Erythroblast (primary cell): ENCODE measurements at regions not wholly inside any gene's neighbourhood (a gene's known extent, or its start where the extent isn't known, plus 50 kb on each side); places are given as distances from the start of the nearest gene placed in this dataset.

ENCODE experiments used
- DNase-seq, 2 experiments: peaks; one replicate each; lab custom pipeline; 2025; lab: John Stamatoyannopoulos, UW
- GATA1 ChIP-seq: IDR thresholded peaks from 2 replicates; pipeline ENCODE4 v1.6.1; 2011; ENCODE audit warnings: low read depth, mild to moderate bottlenecking, control low read depth, low read length, moderate library complexity
- POLR2A ChIP-seq: IDR thresholded peaks from 2 replicates; pipeline ENCODE4 v1.6.1; 2011; ENCODE audit warnings: mild to moderate bottlenecking, low read length

GRCh38 chr20:5433352-5433751 lies 116.6 kb upstream of the PROKR2 start:
- no peak for DNase-seq
- TF ChIP-seq GATA1 (no peak), POLR2A (no peak)

GRCh38 chr20:5432030-5432429 lies 115.3 kb upstream of the PROKR2 start:
- TF ChIP-seq POLR2A (no peak), GATA1 (no peak)

GRCh38 chr20:5430670-5431069 lies 113.9 kb upstream of the PROKR2 start:
- TF ChIP-seq POLR2A (no peak), GATA1 (no peak)
- no peak for DNase-seq

More at GRCh38 chr20:5432030-5432429, 115.3 kb upstream of the PROKR2 start:
- DNase-seq: no peak

- no peak for DNase-seq
- TF ChIP-seq GATA1 (no peak), POLR2A (no peak)
These were observed 109.3 kb upstream of the PROKR2 start for GRCh38 chr20:5426026-5426425.

GRCh38 chr20:5416086-5416485 lies 99.3 kb upstream of the PROKR2 start:
- no peak for DNase-seq
- no peak for TF ChIP-seq GATA1
- TF ChIP-seq POLR2A: no peak

GRCh38 chr20:5413394-5413793 lies 96.6 kb upstream of the PROKR2 start:
- DNase-seq: no peak
- TF ChIP-seq GATA1 (no peak), POLR2A (no peak)

GRCh38 chr20:5410470-5410869 lies 93.7 kb upstream of the PROKR2 start:
- no peak for DNase-seq
- no peak for TF ChIP-seq GATA1
- TF ChIP-seq POLR2A: no peak

- peak; percentile 18 to 52 for DNase-seq
These were observed 86.3 kb upstream of the PROKR2 start for GRCh38 chr20:5402903-5403531.

GRCh38 chr20:5401277-5401875 lies 84.6 kb upstream of the PROKR2 start:
- TF ChIP-seq POLR2A (no peak), GATA1 (no peak)
- DNase-seq: no peak

More at GRCh38 chr20:5402903-5403531, 86.3 kb upstream of the PROKR2 start:
- TF ChIP-seq POLR2A (no peak), GATA1 (no peak)

- TF ChIP-seq GATA1: no peak
- no peak for TF ChIP-seq POLR2A
- DNase-seq: peak; percentile 10 to 12
These were observed 83.5 kb upstream of the PROKR2 start for GRCh38 chr20:5400164-5400762.

- DNase-seq: no peak
- TF ChIP-seq POLR2A (no peak), GATA1 (no peak)
These were observed 80.6 kb upstream of the PROKR2 start for GRCh38 chr20:5397393-5397792.

- TF ChIP-seq GATA1: no peak
- no peak for TF ChIP-seq POLR2A
- DNase-seq: no peak
These were observed 79.4 kb upstream of the PROKR2 start for GRCh38 chr20:5395932-5396727.

- no peak for DNase-seq
- TF ChIP-seq GATA1 (no peak), POLR2A (no peak)
These were observed 76.6 kb upstream of the PROKR2 start for GRCh38 chr20:5393218-5393870.
